Stimulated activated CD4-positive, alpha-beta T cell treated with anti-CD3 and anti-CD28 coated beads, Interleukin-12 subunit alpha, Interleukin-12 subunit beta, amount 100 ng/mL, for 24 hours (primary cell): ENCODE measurements at regions not wholly inside any gene's neighbourhood (a gene's known extent, or its start where the extent isn't known, plus 50 kb on each side); places are given as distances from the start of the nearest gene placed in this dataset.

ENCODE experiments used
- DNase-seq, 2 experiments: peaks; one replicate each; pipeline ENCODE4 v3.0.0-alpha.2; 2020; ENCODE audit warnings: low read depth in 2 of 2

GRCh38 chr20:53837126-53837826, 233.1 kb downstream of the BCAS1 start:
- no peak for DNase-seq

GRCh38 chr20:53834749-53835148, 235.6 kb downstream of the BCAS1 start:
- DNase-seq, result no peak

GRCh38 chr20:53834062-53834442, 236.3 kb downstream of the BCAS1 start:
- no peak for DNase-seq

- DNase-seq, result no peak
These were observed 236.9 kb downstream of the BCAS1 start for GRCh38 chr20:53833333-53834061.

- no peak for DNase-seq
These were observed 237.9 kb downstream of the BCAS1 start for GRCh38 chr20:53832499-53832898.

GRCh38 chr20:53831812-53832211, 238.2 kb upstream of the ZNF217 start:
- DNase-seq, result no peak

GRCh38 chr20:53831228-53831627, 237.6 kb upstream of the ZNF217 start:
- DNase-seq, result no peak

- DNase-seq, result no peak
These were observed 236.3 kb upstream of the ZNF217 start for GRCh38 chr20:53829724-53830521.

GRCh38 chr20:53829255-53829723, 235.7 kb upstream of the ZNF217 start:
- no peak for DNase-seq

- DNase-seq, result no peak
These were observed 235.1 kb upstream of the ZNF217 start for GRCh38 chr20:53828682-53829254.

GRCh38 chr20:53828088-53828681, 234.5 kb upstream of the ZNF217 start:
- DNase-seq, result no peak

GRCh38 chr20:53827292-53828087, 233.9 kb upstream of the ZNF217 start:
- no peak for DNase-seq

GRCh38 chr20:53826597-53827291, 233.1 kb upstream of the ZNF217 start:
- DNase-seq, result no peak

- no peak for DNase-seq
These were observed 232.5 kb upstream of the ZNF217 start for GRCh38 chr20:53826090-53826489.

- no peak for DNase-seq
These were observed 231.6 kb upstream of the ZNF217 start for GRCh38 chr20:53825282-53825681.

- DNase-seq, result no peak
These were observed 231.1 kb upstream of the ZNF217 start for GRCh38 chr20:53824779-53825178.

GRCh38 chr20:53823121-53823764, 229.6 kb upstream of the ZNF217 start:
- no peak for DNase-seq

- no peak for DNase-seq
These were observed 228.9 kb upstream of the ZNF217 start for GRCh38 chr20:53822534-53822933.

- DNase-seq, result no peak
These were observed 226.4 kb upstream of the ZNF217 start for GRCh38 chr20:53819973-53820451.
